Ishikawa (cell line): ENCODE measurements at regions not wholly inside any gene's neighbourhood (a gene's known extent, or its start where the extent isn't known, plus 50 kb on each side); places are given as distances from the start of the nearest gene placed in this dataset.

ENCODE experiments used
- CEBPB ChIP-seq: IDR thresholded peaks from 2 replicates; pipeline ENCODE4 v1.6.1; 2012
- CREB1 ChIP-seq: IDR thresholded peaks from 2 replicates; pipeline ENCODE4 v1.6.1; 2012; ENCODE audit warnings: low read depth
- EGR1 ChIP-seq: IDR thresholded peaks from 2 replicates; pipeline ENCODE4 v1.6.1; 2012
- EP300 ChIP-seq: IDR thresholded peaks from 2 replicates; pipeline ENCODE4 v1.6.1; 2012; ENCODE audit warnings: borderline replicate concordance
- FOXM1 ChIP-seq: IDR thresholded peaks from 2 replicates; pipeline ENCODE4 v1.6.1; 2012; ENCODE audit warnings: low read depth, borderline replicate concordance
- MAX ChIP-seq: IDR thresholded peaks from 2 replicates; pipeline ENCODE4 v1.6.1; 2012
- NFIC ChIP-seq: IDR thresholded peaks from 2 replicates; pipeline ENCODE4 v1.6.1; 2012
- RAD21 ChIP-seq: IDR thresholded peaks from 2 replicates; pipeline ENCODE4 v1.6.1; 2012; ENCODE audit warnings: low read depth
- REST ChIP-seq: IDR thresholded peaks from 2 replicates; pipeline ENCODE4 v1.6.1; 2012; ENCODE audit warnings: low read depth, mild to moderate bottlenecking
- TAF1 ChIP-seq: IDR thresholded peaks from 2 replicates; pipeline ENCODE4 v1.6.1; 2012; ENCODE audit warnings: low read depth, mild to moderate bottlenecking
- TCF12 ChIP-seq: IDR thresholded peaks from 2 replicates; pipeline ENCODE4 v1.6.1; 2012; ENCODE audit warnings: low read depth
- TEAD4 ChIP-seq: IDR thresholded peaks from 2 replicates; pipeline ENCODE4 v1.6.1; 2012
- USF1 ChIP-seq: IDR thresholded peaks from 2 replicates; pipeline ENCODE4 v1.6.1; 2012
- YY1 ChIP-seq: IDR thresholded peaks from 2 replicates; pipeline ENCODE4 v1.6.1; 2012; ENCODE audit warnings: low read depth
- ZBTB7A ChIP-seq: IDR thresholded peaks from 2 replicates; pipeline ENCODE4 v1.6.1; 2012; ENCODE audit warnings: low read depth

GRCh38 chr17:56064506-56064905, 88.8 kb upstream of the ANKFN1 start:
- TF ChIP-seq RAD21 (no peak), EGR1 (no peak), USF1 (no peak), EP300 (no peak)

GRCh38 chr17:56074361-56074890, 78.8 kb upstream of the ANKFN1 start:
- no peak for TF ChIP-seq TAF1
- no peak for TF ChIP-seq TCF12
- TF ChIP-seq NFIC, result no peak
- TF ChIP-seq REST, result no peak
- no peak for TF ChIP-seq EP300
- TF ChIP-seq CEBPB, result no peak
- no peak for TF ChIP-seq FOXM1
- no peak for TF ChIP-seq CREB1

- TF ChIP-seq NFIC, result no peak
- TF ChIP-seq USF1, result no peak
- TF ChIP-seq TAF1, result no peak
- no peak for TF ChIP-seq TCF12
- no peak for TF ChIP-seq ZBTB7A
- no peak for TF ChIP-seq TEAD4
- no peak for TF ChIP-seq CREB1
- peak; percentile 60 for TF ChIP-seq REST
Measured at GRCh38 chr17:56076980-56077379, 76.3 kb upstream of the ANKFN1 start.

- TF ChIP-seq NFIC (no peak), FOXM1 (no peak), RAD21 (no peak), TEAD4 (no peak), EP300 (no peak), MAX (no peak), CEBPB (no peak), EGR1 (no peak), USF1 (no peak), TAF1 (no peak), TCF12 (no peak), REST (no peak), ZBTB7A (no peak), CREB1 (no peak), YY1 (no peak)
Measured at GRCh38 chr17:56083475-56083874, 69.8 kb upstream of the ANKFN1 start.
